ENCODE measurements at regions not wholly inside any gene's neighbourhood (a gene's known extent, or its start where the extent isn't known, plus 50 kb on each side); places are given as distances from the start of the nearest gene placed in this dataset.
"Not testable (repeated sequence)": the region's sequence is repeated elsewhere in the genome, so short reads cannot be mapped to it uniquely, and the experiment has no call there.

DNA sequence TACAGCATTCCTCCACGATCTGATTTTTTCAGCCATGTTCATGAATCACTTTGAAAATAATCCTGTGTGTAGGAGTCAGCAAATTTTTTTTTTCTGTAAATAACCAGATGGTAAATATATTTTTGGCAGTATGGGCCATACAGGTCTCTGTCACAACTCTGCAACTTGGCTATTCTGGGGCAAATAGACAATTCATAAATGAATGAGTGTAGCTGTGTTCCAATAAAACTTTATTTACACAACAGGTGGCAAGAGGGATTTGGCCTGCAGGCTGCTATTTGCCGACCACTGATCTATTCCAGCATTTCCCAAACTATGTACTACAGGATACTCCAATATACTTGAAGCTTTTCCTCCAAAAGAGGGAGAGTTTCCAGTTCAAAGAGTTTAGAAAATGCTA, 78.7 kb upstream of the SVIL start:
- DNase-seq: no peak

DNA sequence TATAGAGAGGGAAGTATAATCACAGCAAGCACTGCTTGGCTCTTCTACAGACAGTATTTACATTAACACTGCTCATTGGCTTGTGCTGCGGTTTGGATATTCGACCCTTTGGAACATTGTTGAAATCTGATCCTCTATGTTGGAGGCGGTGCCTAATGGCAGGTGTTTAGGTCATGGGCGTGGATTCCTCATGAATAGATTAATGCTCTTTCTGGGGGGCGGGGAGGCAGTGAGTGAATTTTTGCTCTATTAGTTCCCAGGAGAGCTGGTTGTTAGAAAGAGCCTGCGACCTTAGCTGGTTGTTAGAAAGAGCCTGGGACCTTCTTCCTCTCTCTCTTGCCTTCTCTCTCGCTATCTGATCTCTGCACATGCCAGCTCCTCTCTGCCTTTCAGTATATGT, 77.3 kb upstream of the SVIL start:
- no peak for DNase-seq

DNA sequence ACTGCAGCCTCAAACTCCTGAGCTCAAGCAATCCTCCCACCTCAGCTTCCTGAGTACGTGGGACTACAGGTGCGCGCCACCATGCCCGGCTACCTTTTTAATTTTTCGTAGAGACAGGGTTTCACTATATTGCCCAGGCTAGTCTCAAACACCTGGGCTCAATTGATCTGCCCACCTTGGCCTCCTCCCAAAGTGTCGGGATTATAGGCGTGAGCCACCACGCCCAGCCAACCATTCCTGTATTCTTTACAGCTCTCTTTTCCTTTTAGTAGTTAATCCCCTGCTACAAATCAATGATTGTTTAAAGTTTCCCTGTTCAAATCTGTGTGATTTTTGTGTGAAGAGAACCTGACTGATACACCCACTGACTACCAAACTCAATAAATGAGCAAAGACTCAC, 75.4 kb upstream of the SVIL start:
- DNase-seq: no peak

DNA sequence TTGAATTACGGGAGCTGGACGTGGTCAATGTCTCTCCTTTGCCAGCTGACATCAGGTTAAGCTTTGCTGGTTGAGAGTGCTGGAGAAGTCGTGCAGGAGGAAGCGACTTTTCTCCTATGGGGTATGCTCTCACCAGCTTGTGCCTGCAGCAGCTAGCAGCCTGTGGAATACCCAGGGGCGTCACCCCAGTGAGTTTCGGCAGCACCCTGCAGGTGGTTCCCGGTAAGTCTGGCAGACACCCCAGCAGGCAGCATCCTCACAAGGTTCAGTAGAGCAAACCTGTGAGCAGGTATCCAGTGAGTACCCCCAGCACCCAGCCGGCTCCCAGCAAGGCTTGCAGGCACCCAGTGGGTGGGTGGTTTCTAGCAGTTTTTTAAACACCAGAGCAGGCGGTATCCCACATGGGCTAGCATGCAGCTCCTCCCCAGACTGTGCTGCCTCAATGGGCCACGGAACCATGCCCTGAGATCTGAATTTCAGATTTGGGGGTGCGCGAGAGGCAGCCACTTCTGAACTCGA, 74.8 kb upstream of the SVIL start:
- no peak for DNase-seq

DNA sequence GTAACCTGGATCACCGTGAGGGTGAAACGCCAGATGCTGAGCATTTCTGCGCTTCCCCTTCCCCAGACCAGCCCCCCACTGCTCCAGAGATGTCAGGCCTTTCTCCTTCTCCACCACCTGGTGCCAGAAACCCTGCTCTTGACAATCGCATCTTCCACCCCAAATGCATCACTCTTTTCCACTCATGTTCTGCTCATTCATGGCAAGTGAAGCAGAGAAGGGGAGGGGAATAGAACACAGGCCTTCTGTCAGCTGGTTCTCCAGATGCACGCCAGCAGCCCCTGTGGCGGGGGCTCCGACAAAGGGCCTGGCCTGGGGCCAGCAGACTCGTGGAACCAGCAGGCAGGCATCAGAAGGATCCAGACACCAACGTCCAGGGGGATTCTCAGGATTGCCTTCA, 68.5 kb upstream of the SVIL start:
- DNase-seq: peak; percentile 61

DNA sequence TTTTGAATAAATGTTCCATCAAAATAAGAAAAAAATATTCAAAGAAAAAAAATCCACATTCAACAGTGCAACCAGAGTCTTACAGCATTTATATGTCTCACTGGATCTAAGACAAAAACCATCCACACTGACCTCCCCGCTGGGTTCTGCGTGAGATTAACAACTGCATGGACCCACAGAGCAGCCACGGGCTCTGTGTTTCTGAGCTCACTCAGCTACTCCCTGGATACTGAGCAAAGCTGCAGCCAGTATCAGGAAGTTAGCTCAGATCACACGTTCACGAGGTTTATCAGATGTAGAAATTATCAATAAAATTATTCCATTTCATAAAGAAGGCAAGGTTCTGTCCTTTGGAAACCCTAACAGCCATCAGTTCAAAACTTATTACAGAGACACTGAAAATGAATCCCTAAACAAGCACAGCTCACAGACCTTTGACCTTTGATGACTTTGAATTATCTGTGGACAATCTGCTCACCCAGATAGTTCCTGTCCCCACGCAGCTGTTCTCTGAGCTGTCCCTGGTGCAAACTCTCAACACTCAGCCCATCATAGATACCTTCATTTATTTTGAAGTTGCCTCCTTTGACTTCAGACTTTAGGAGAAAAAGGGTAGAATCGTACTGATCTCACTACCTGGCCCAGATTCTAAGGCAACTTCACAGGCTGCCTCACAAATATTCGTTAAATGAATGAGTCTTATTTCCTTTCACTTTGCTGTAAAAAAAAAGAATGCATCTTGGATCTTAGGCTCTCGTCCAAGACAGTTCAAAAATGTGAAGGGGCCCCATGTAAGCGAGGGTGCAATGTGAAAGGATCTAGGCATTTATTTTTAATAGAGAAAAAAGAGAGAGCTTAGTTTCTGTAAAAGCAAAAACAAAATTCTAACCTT, 67.7 kb upstream of the SVIL start:
- no peak for DNase-seq

DNA sequence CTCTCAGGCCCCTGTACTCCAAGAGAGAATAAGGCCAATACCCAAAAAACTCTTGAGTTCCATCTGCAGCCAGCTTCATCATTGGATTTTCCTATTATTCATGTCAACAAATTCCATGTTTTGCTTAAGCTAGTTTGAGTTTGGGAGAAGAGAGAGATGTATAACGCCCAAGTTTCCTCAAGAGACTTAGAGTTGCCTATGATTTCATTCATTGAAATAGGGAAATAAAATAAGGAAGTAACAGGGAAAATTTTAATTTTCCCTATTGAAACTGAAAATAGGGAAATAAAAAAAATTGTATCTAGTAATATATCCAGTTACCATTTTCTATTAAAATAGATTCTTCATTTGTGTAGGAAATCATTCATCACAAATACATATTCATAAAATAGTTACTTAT, 66.5 kb upstream of the SVIL start:
- DNase-seq: no peak

DNA sequence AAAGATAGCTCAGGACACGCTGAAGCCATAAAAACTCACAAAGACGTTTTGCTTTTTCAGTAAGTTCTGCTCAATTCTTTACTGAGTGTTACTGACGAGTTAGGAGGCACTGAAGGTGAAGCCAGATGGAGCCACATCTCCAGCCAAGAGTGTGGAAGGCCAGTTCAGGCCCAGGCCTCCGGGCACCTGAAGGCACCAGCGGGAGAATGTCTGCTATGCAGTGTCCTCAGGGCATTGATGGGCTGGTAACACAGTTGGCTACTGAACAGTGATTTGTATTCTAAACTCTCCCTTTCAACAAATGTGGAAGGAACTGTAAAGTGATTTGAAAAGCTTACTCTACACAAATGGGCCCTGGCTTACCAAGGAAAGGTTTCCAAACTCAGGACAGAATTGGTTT, 64.8 kb upstream of the SVIL start:
- DNase-seq: no peak

DNA sequence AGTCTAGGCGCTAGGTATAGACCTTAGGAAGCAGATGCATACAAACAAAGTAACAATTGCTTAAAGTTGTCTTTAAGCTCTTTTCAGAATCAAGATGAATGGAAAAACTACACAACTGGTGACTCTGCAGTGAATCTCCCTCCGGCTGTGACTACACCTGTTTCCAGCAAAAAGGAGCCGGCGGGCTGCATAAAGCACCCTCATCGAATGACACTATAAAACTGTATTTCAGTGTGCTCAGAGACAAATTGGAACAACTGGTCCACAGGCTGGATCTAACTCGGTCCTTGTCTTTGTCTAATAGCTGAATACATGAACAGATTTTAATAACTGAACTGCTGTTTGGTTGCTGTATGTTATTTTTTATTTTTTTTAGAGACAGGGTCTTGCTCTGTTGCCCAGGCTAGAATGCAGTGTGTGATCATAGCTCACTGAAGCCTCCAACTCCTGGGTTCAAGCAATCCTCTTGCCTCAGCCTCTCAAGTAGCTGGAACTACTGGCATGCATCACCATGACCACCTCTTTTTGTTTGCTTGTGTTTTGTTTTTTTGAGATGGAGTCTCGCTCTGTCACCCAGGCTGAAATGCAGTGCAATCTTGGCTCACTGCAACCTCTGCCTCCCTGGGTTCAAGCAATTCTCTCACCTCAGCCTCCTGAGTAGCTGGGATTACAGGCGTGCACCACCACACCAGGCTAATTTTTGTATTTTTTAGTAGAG, 64.2 kb upstream of the SVIL start:
- no peak for DNase-seq

DNA sequence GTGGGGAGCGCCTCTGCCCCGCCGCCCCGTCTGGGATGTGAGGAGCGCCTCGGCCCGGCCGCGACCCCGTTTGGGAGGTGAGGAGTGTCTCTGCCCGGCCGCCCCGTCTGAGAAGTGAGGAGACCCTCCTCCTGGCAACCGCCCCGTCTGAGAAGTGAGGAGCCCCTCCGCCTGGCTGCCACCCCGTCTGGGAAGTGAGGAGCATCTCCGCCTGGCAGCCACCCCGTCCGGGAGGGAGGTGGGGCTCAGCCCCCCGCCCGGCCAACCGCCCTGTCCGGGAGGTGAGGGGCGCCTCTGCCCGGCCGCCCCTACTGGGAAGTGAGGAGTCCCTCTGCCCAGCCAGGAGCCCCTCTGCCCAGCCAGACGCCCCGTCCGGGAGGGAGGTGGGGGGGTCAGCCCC, 61.8 kb upstream of the SVIL start:
- DNase-seq: not testable (repeated sequence)

DNA sequence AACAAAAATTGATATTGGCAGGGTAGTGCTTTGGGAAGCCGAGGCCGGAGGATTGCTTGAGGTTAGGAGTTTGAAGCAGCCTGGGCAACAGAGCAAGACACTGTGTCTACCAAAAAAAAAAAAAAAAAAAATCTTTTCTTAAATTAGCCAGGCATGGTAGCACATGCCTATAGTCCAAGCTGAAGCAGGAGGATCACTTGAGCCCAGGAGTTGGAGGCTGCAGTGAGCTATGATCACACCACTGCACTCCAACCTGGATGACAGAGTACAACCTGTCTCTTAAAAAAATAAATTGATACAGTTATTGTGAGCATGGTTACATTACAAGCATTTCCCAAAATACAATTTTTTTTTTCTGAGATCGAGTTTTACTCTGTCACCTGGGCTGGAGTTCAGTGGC, 59.4 kb upstream of the SVIL start:
- DNase-seq: no peak

DNA sequence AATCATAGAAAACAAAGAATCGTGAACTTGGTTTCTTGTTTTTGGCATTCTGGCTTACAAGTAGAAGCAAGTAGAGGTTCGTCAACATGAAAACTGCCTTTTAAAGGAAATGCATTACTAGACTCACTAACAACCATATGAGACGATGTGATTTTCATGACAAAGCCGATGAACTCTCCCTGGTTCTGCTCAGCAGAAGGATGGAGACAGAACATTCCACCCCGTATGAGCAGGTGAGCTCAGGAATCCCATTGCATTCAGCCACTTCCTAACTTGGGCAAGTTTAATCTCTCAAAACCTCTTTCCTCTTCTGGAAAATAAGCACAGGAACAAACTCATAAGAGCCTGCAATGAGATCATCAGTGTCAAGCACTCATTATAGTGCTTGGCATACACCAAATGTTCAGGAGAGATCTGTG, 57.4 kb upstream of the SVIL start:
- no peak for DNase-seq

DNA sequence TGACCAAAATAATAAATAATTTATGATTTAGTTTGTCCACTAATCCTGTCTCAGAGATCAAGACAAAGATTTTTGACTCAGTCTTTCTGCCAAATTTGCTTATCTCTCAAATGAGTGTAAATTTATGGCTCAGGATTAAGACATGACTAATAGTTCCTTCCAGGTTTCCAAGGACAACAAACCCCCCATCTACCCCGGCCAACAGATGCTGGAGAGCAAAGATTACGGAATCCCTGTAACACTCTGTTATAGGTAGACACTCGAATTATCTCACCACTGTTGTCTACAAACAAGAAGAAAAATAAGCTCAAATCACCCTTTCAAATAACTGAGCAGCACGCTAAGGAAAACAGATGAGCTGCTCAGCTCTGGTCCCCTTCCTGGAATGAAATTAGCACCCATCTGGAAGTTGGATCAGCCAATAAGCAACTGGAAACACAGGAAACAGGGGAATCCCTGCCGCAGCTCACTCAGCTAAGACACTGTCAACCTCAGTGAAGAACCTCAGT, 56.8 kb upstream of the SVIL start:
- no peak for DNase-seq

DNA sequence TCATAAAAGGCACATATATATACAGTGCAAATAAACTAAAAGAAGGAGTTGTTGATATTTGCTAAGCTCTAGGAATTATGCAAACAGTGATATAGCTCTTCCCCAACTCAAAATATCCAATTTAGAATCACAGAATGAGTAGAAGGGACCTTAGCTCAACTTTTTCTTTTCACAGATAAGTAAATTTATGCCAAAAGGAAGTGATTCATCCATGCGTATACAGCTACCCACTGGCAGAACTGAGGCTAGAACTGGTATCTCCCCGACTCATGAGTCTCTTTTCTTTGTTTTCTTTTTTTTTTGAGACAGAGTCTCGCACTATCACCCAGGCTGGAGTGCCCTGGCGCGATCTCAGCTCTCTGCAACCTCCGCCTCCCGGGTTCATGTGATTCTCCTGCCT, 54.2 kb upstream of the SVIL start:
- no peak for DNase-seq

DNA sequence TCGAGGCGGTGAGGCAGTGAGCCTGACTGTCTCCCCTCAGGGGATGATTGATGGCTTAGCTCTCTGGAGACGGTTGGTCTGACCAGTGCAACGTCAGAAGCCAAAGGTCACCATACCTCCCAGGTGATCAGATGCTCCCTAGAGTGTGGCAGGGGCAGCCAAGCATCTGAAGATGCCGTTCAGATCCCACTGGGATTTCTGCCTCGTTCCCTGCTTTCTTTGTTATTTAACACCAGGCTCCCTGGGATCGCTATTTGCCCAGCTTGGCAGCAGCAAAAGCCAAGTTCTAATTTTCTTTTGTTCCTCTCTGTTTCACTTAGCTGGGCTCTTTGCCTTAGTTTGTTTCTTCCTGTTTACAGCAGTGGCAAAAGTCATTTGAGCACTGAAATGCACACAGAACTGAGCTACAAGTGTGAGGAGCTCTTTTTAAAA, 53.5 kb upstream of the SVIL start:
- peak; percentile 61 for DNase-seq

DNA sequence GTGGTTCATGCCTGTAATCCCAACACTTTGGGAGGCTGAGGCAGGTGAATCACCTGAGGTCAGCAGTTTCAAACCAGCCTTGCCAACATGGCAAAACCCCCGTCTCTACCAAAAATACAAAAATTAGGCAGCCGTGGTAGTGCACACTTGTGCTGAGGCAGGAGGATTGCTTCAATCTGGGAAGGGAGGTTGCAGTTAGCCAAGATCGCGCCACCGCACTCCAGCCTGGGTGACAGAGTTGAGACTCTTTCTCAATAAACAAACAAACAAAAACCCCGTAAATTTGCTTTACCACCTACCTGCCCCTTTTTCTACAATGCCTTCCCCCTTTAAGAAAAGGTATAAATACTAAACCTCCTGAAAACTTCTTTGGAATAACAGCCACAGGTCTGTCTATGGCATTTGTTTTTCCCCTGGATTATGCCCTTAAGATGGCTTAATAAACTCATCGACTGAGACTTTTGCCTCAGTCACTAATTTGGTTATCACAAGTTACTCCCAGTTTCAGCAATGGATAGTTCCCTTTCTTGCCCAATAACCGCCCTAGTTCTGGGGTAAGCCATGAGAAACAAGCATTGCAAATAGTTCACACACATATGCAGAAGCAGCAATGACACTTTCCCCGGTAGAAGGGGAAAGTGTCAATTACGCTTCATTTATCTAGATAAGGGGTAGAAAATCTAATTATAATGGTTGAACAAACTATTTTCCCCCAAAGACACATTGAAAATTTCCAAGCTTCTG, 52.8 kb upstream of the SVIL start:
- DNase-seq: no peak

DNA sequence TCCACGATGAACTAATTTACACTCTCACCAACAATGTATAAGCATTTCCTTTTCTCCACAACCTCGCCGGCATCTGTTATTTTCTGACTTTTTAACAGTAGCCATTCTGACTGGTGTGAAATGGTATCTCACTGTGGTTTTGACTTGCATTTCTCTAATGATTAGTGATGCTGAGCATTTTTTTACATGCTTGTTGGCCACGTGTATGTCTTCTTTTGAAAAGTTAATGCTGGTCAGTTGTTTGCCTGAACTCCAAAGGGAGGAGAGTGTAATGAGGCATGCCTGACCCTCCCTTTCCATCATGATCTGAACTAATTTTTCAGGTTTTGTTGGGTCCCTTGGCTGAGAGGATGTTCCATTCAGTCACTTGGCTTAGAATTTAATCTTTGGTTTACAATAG, 50.7 kb upstream of the SVIL start:
- DNase-seq: no peak

All from retina (tissue), 1 donor.